Endodermal cell (in vitro differentiated cells): ENCODE measurements at regions not wholly inside any gene's neighbourhood (a gene's known extent, or its start where the extent isn't known, plus 50 kb on each side); places are given as distances from the start of the nearest gene placed in this dataset.

Source experiments
- DNase-seq: peaks from one replicate; pipeline ENCODE4 v3.0.0-alpha.2; 2017
- H3K27ac ChIP-seq: 2 replicates; pipeline ENCODE4 v1.5.1; 2013; ENCODE audit warnings: mild to moderate bottlenecking, low read depth, low read length, moderate library complexity
- H3K27me3 ChIP-seq: 2 replicates; pipeline ENCODE4 v1.6.1; 2013; ENCODE audit warnings: mild to moderate bottlenecking, low read length, moderate library complexity; ENCODE audit not compliant: insufficient read depth, control insufficient read depth, poor library complexity, severe bottlenecking
- H3K36me3 ChIP-seq: 2 replicates; pipeline ENCODE4 v1.7.0; 2013; ENCODE audit warnings: mild to moderate bottlenecking, low read length, moderate library complexity; ENCODE audit not compliant: control insufficient read depth, insufficient read depth
- H3K4me1 ChIP-seq: one replicate; pipeline ENCODE4 v1.7.0; 2013; ENCODE audit warnings: low read length; ENCODE audit not compliant: control insufficient read depth, insufficient read depth
- H3K4me3 ChIP-seq: 2 replicates; pipeline ENCODE4 v1.5.1; 2013; ENCODE audit warnings: mild to moderate bottlenecking, low read length, moderate library complexity
- H3K9ac ChIP-seq: 2 replicates; pipeline ENCODE4 v1.6.1; 2013; ENCODE audit warnings: mild to moderate bottlenecking, low read length, moderate library complexity; ENCODE audit not compliant: poor library complexity, severe bottlenecking; ENCODE audit errors: extremely low read depth
- H3K9me3 ChIP-seq: 2 replicates; pipeline ENCODE4 v1.6.1; 2013; ENCODE audit warnings: mild to moderate bottlenecking, low read length, moderate library complexity; ENCODE audit not compliant: control insufficient read depth
- H3K27ac Mint-ChIP-seq: 2 replicates; pipeline ENCODE4 v1.8.0; 2020; ENCODE audit warnings: mixed read lengths
- H3K27me3 Mint-ChIP-seq: 2 replicates; pipeline ENCODE4 v1.8.0; 2021; ENCODE audit warnings: mild to moderate bottlenecking, mixed read lengths; ENCODE audit not compliant: insufficient read depth
- H3K36me3 Mint-ChIP-seq: 2 replicates; pipeline ENCODE4 v1.8.0; 2020; ENCODE audit warnings: low read depth, mixed read lengths
- H3K4me1 Mint-ChIP-seq: 2 replicates; pipeline ENCODE4 v1.8.0; 2020; ENCODE audit warnings: mixed read lengths
- H3K4me3 Mint-ChIP-seq: 2 replicates; pipeline ENCODE4 v1.8.0; 2020; ENCODE audit warnings: mild to moderate bottlenecking, moderate library complexity, mixed read lengths
- H3K9me3 Mint-ChIP-seq: 2 replicates; pipeline ENCODE4 v1.8.0; 2020; ENCODE audit warnings: mild to moderate bottlenecking, mixed read lengths
- CTCF ChIP-seq: fragments of 200-600 bp; sonication (generic); conservative IDR thresholded peaks from 2 replicates; pipeline ENCODE4 v1.5.0; 2021; ENCODE audit warnings: antibody characterized with exemption, mild to moderate bottlenecking
- WGBS, 2 experiments: methylation state at CpG; one replicate each; pipeline versions ENCODE4 v1.1.5 to v1.1.7; 2013; ENCODE audit warnings: missing lambda C conversion rate in 2 of 2, mixed read lengths in 1 of 2; ENCODE audit not compliant: insufficient coverage in 1 of 2, insufficient read length in 1 of 2; 5-methylcytosine and 5-hydroxymethylcytosine counted together

GRCh38 chr1:83527987-83528386 lies 470.9 kb downstream of the TTLL7 start:
- H3K9me3 Mint-ChIP-seq, result no peaks in the 10 kb centered on the region
- no peaks in the 10 kb centered on the region for H3K36me3 Mint-ChIP-seq
- H3K27me3 Mint-ChIP-seq, result peaks cover 2% of the 10 kb centered on the region
- Histone ChIP-seq H3K27me3 (no peaks in the 10 kb centered on the region), H3K4me1 (peaks cover 4% of the 10 kb centered on the region), H3K9me3 (peaks cover 7% of the 10 kb centered on the region), H3K4me3 (no peak overlapping the region), H3K9ac (no peak overlapping the region), H3K27ac (no peak overlapping the region), H3K36me3 (no peaks in the 10 kb centered on the region)
- no peak for TF ChIP-seq CTCF
- peaks cover 9% of the 10 kb centered on the region for H3K4me1 Mint-ChIP-seq
- no peak overlapping the region for H3K27ac Mint-ChIP-seq
- DNase-seq, result no peak
- H3K4me3 Mint-ChIP-seq, result no peak overlapping the region

- no peaks in the 10 kb centered on the region for H3K36me3 ChIP-seq
- 58% methylated on average over 1 of the region's 1 CpG; no CpG with 5 or more reads in 1 of the 2 experiments for WGBS, 2 experiments
Measured at GRCh38 chr1:83520797-83521196, 478.1 kb downstream of the TTLL7 start.

DNA sequence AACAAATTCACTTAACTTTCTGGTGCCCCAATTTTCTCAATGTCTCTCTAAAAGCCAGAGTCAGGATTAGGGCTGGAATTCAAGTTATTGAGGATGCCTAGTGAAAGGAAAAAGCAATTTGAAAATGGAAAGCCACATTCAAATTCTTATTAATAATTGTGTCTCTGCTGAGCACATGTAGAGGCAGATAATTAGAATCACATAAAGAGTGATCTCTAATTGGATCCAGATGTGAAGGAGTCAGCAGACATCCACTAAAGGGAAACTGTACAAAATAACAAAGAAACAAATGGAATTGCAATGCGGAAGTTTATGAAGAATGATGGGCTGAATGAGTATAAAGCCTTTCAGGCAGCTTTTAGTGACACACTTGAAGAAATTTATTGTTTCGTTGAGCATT lies 482.6 kb downstream of the TTLL7 start:
- WGBS, 2 experiments, result 94 to 100% methylated on average over 2 of the region's 2 CpGs
- Histone ChIP-seq H3K27me3 (no peaks in the 10 kb centered on the region), H3K4me3 (no peak overlapping the region), H3K27ac (no peak overlapping the region), H3K36me3 (no peaks in the 10 kb centered on the region), H3K9ac (no peak overlapping the region), H3K4me1 (peaks cover 8% of the 10 kb centered on the region), H3K9me3 (no peaks in the 10 kb centered on the region)
- no peak overlapping the region for H3K27ac Mint-ChIP-seq
- H3K4me1 Mint-ChIP-seq, result peaks cover 11% of the 10 kb centered on the region
- no peak for TF ChIP-seq CTCF
- H3K4me3 Mint-ChIP-seq, result no peak overlapping the region
- no peaks in the 10 kb centered on the region for H3K36me3 Mint-ChIP-seq
- no peak for DNase-seq
- no peaks in the 10 kb centered on the region for H3K9me3 Mint-ChIP-seq
- no peaks in the 10 kb centered on the region for H3K27me3 Mint-ChIP-seq

More at GRCh38 chr1:83520797-83521196, 478.1 kb downstream of the TTLL7 start:
- Mint-ChIP-seq H3K27ac (no peak overlapping the region), H3K27me3 (peaks cover 2% of the 10 kb centered on the region), H3K4me3 (no peak overlapping the region), H3K36me3 (no peaks in the 10 kb centered on the region), H3K4me1 (peaks cover 7% of the 10 kb centered on the region), H3K9me3 (no peaks in the 10 kb centered on the region)
- peaks cover 10% of the 10 kb centered on the region for H3K4me1 ChIP-seq
- H3K9me3 ChIP-seq, result no peaks in the 10 kb centered on the region
- no peak for DNase-seq
- no peak overlapping the region for H3K9ac ChIP-seq
- H3K27ac ChIP-seq, result no peak overlapping the region
- no peak overlapping the region for H3K4me3 ChIP-seq
- no peaks in the 10 kb centered on the region for H3K27me3 ChIP-seq
- TF ChIP-seq CTCF, result peak; percentile 35
